OCI-LY7 (cell line): ENCODE measurements at regions not wholly inside any gene's neighbourhood (a gene's known extent, or its start where the extent isn't known, plus 50 kb on each side); places are given as distances from the start of the nearest gene placed in this dataset.

Experiments used
- CTCF ChIP-seq: fragments of 200-600 bp; sonication (generic); conservative IDR thresholded peaks from 2 replicates; pipeline ENCODE4 v1.5.1; 2014; ENCODE audit warnings: mild to moderate bottlenecking, antibody characterized with exemption, low read length, moderate library complexity, mixed read lengths
- EZH2phosphoT487 ChIP-seq: fragments of 200-600 bp; sonication (generic); IDR thresholded peaks from 2 replicates; pipeline ENCODE4 v1.6.1; 2018; ENCODE audit warnings: low read depth, borderline replicate concordance, mild to moderate bottlenecking, mixed run types, antibody characterized with exemption, low read length, moderate library complexity, mixed read lengths

DNA sequence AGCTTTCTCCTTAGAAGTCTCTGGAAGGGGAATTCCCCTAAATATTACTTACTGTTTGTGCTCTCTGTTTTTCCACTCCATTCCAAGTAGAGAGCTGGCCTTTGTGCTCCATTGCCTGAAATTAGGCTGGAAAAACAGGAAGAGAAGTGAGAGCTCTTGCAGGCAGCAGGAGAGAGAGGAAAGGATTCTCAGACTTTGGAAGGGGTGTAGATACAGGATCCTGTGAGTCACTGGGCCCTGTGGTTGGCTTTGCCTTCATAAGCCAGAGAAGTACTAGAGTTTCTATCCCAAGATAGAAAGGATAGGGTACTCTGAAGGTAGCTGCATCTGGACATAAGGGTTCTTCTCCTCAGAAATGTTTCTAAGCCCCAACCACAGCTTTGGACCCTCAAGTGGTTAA is 188.9 kb downstream of the CMPK2 start:
- TF ChIP-seq CTCF: no peak
- no peak for TF ChIP-seq EZH2phosphoT487
